CD4-positive, alpha-beta memory T cell (primary cell): ENCODE measurements at regions not wholly inside any gene's neighbourhood (a gene's known extent, or its start where the extent isn't known, plus 50 kb on each side); places are given as distances from the start of the nearest gene placed in this dataset.
"Not testable (repeated sequence)": the region's sequence is repeated elsewhere in the genome, so short reads cannot be mapped to it uniquely, and the experiment has no call there.

Experiments used
- CTCF ChIA-PET: fragments of 350-600 bp; sonication (Branson Sonifier 250); formaldehyde crosslinking; loops from one replicate; lab custom pipeline; 2021; ENCODE audit warnings: inconsistent platforms; ENCODE audit not compliant: partially characterized antibody; lab: Charles Lee
- POLR2A ChIA-PET: fragments of 350-600 bp; sonication (Branson Sonifier 250); formaldehyde crosslinking; loops from one replicate; lab custom pipeline; 2021; ENCODE audit not compliant: partially characterized antibody; lab: Charles Lee
- DNase-seq, 5 donors: peaks; one replicate each; pipeline versions ENCODE4 v3.0.0 to v3.0.0-alpha.2; 2020 to 2022; ENCODE audit warnings: mixed read lengths in 1 of 5
- H3K27ac ChIP-seq: one replicate; pipeline ENCODE4 v1.7.0; 2013; ENCODE audit warnings: low read depth, low read length
- H3K27me3 ChIP-seq: 2 replicates; pipeline ENCODE4 v1.7.0; 2013; ENCODE audit warnings: mild to moderate bottlenecking, low read length, moderate library complexity; ENCODE audit not compliant: insufficient read depth
- H3K36me3 ChIP-seq: 2 replicates; pipeline ENCODE4 v1.7.0; 2013; ENCODE audit warnings: mild to moderate bottlenecking, low read length, moderate library complexity; ENCODE audit not compliant: insufficient read depth
- H3K4me1 ChIP-seq: 2 replicates; pipeline ENCODE4 v1.7.0; 2013; ENCODE audit warnings: mild to moderate bottlenecking, low read length, moderate library complexity; ENCODE audit not compliant: insufficient read depth
- H3K4me3 ChIP-seq, 2 donors: one replicate each; pipeline ENCODE4 v1.7.0; 2013; ENCODE audit warnings: low read length in 2 of 2, mild to moderate bottlenecking in 1 of 2
- H3K9me3 ChIP-seq, 2 donors: one replicate each; pipeline ENCODE4 v1.7.0; 2013; ENCODE audit warnings: low read length in 2 of 2, control low read depth in 1 of 2; ENCODE audit not compliant: control insufficient read depth in 1 of 2
- H3K27ac Mint-ChIP-seq, 7 donors: one replicate each; pipeline ENCODE4 v1.8.0; 2020 to 2021; ENCODE audit warnings: mixed read lengths in 7 of 7, mild to moderate bottlenecking in 6 of 7, inconsistent platforms in 3 of 7, moderate library complexity in 3 of 7
- H3K27me3 Mint-ChIP-seq, 2 donors: one replicate each; pipeline ENCODE4 v1.8.0; 2020 to 2021; ENCODE audit warnings: mixed read lengths in 2 of 2
- H3K36me3 Mint-ChIP-seq, 2 donors: one replicate each; pipeline ENCODE4 v1.8.0; 2020 to 2021; ENCODE audit warnings: mixed read lengths in 2 of 2, inconsistent platforms in 1 of 2, mild to moderate bottlenecking in 1 of 2
- H3K4me1 Mint-ChIP-seq, 4 donors: one replicate each; pipeline ENCODE4 v1.8.0; 2020 to 2021; ENCODE audit warnings: mixed read lengths in 4 of 4, mild to moderate bottlenecking in 1 of 4
- H3K4me3 Mint-ChIP-seq, 8 donors: one replicate each; pipeline ENCODE4 v1.8.0; 2020 to 2021; ENCODE audit warnings: mixed read lengths in 8 of 8, mild to moderate bottlenecking in 7 of 8, moderate library complexity in 6 of 8, inconsistent platforms in 3 of 8
- H3K9me3 Mint-ChIP-seq, 8 donors: one replicate each; pipeline ENCODE4 v1.8.0; 2020 to 2021; ENCODE audit warnings: mixed read lengths in 8 of 8, mild to moderate bottlenecking in 5 of 8, inconsistent platforms in 3 of 8, moderate library complexity in 1 of 8
- intact Hi-C: fragments of 100-400 bp; cut with micrococcal nuclease; formaldehyde crosslinking; loops from one replicate; pipeline ENCODE4 v1.15.1; 2023

DNA sequence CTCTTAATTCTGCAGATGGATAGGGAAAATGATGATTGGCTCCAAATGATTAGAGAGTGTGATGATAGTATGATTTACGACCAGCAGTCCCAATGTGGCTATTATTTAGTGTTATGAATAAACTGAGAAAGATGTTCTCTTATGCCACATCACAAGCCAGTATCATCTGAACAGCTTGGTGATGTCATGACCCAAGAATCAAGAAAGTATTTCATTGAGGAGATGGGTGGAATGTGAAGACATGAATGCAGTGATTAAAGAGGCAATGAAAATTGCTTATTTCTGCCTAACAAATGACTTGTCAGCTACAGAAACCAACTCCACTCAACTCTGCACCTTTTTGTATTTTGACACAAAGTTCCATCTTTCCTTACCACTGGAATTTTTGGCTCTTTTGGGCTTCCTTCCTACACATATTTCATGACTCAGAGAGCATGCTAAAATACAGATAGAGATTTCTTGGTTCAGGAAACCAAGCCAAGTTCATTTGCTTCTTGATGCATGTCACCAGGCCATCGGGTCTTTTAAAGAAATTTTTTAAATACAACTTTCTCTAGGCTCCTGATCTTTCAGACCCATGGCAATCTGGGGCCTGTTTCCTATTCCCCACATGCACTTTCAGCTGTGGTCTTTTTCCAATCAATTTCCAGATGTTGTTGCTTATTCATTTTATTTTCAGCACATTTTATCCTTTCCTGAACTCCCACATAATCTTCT, 174.2 kb downstream of the HHIP start:
- Histone ChIP-seq H3K9me3 (no peaks in the 10 kb centered on the region), H3K4me1 (no peaks in the 10 kb centered on the region), H3K27ac (no peak overlapping the region), H3K4me3 (no peak overlapping the region), H3K36me3 (no peaks in the 10 kb centered on the region), H3K27me3 (no peaks in the 10 kb centered on the region)
- ChIA-PET POLR2A (no interaction called here), CTCF (no interaction called here)
- DNase-seq, result no peak
- H3K36me3 Mint-ChIP-seq, result no peaks in the 10 kb centered on the region
- peaks cover 0 to 4% (median 1%) of the 10 kb centered on the region in 8 donors for H3K9me3 Mint-ChIP-seq
- no peak overlapping the region for H3K27ac Mint-ChIP-seq
- H3K27me3 Mint-ChIP-seq, result no peaks in the 10 kb centered on the region
- intact Hi-C loops, result no loop called here
- no peaks in the 10 kb centered on the region for H3K4me1 Mint-ChIP-seq
- H3K4me3 Mint-ChIP-seq, result no peak overlapping the region

DNA sequence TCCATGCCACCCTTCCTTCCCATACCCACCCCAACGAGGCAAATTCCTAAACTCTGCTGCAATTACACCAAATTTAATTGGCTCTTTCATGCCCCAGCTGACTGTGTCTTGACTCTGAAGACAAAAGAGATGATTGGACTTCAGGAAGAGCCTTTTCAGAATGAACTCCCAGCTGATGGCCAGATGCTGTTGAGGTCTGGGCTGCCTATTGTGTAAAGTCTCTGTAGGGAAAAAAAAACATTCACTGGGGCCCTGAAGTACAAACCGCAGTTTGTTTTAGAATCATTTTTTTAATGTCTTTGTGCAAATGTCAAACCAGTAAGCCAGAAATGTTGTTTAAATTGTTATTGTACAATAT, 174.8 kb downstream of the HHIP start:
- CTCF ChIA-PET, result no interaction called here
- H3K36me3 Mint-ChIP-seq, result no peaks in the 10 kb centered on the region

DNA sequence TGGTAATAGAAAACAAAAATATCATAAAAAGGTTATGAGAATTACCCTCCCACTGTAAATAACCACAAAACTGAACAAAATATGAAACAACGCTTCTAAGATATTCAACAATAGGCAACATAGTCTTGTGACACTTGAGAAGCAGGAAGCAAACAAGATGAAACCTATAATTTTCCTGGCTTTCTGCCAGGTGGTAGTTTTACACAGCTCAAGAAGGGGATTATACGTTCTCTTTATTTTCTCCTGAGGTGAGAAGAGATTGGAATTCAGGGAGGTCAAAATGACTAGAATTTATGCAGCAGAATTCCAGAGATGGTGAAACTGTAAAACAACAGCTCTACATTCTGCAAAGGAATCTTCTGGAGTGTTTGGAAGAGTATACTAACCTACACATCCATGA, 186.0 kb downstream of the HHIP start:
- ChIA-PET POLR2A (no interaction called here), CTCF (no interaction called here)
- Histone ChIP-seq H3K27me3 (no peaks in the 10 kb centered on the region), H3K36me3 (no peaks in the 10 kb centered on the region), H3K27ac (no peak overlapping the region), H3K9me3 (no peaks in the 10 kb centered on the region), H3K4me1 (no peaks in the 10 kb centered on the region), H3K4me3 (no peak overlapping the region)
- no peak for DNase-seq
- no peaks in the 10 kb centered on the region for H3K4me1 Mint-ChIP-seq
- no peaks in the 10 kb centered on the region for H3K27me3 Mint-ChIP-seq
- H3K4me3 Mint-ChIP-seq, result no peak overlapping the region
- H3K9me3 Mint-ChIP-seq, result peaks cover 0 to 9% (median 4%) of the 10 kb centered on the region in 8 donors
- no peaks in the 10 kb centered on the region for H3K36me3 Mint-ChIP-seq
- intact Hi-C loops, result no loop called here
- H3K27ac Mint-ChIP-seq, result no peak overlapping the region

More for the DNA sequence above, 174.8 kb downstream of the HHIP start:
- Mint-ChIP-seq H3K9me3 (peaks cover 0 to 6% (median 1%) of the 10 kb centered on the region in 8 donors), H3K4me3 (no peak overlapping the region), H3K27me3 (no peaks in the 10 kb centered on the region), H3K27ac (no peak overlapping the region), H3K4me1 (no peaks in the 10 kb centered on the region)
- no peaks in the 10 kb centered on the region for H3K36me3 ChIP-seq
- no peaks in the 10 kb centered on the region for H3K9me3 ChIP-seq
- H3K27ac ChIP-seq, result no peak overlapping the region
- no peak for DNase-seq
- no peaks in the 10 kb centered on the region for H3K27me3 ChIP-seq
- no peak overlapping the region for H3K4me3 ChIP-seq
- H3K4me1 ChIP-seq, result no peaks in the 10 kb centered on the region
- POLR2A ChIA-PET, result no interaction called here
- intact Hi-C loops, result no loop called here

DNA sequence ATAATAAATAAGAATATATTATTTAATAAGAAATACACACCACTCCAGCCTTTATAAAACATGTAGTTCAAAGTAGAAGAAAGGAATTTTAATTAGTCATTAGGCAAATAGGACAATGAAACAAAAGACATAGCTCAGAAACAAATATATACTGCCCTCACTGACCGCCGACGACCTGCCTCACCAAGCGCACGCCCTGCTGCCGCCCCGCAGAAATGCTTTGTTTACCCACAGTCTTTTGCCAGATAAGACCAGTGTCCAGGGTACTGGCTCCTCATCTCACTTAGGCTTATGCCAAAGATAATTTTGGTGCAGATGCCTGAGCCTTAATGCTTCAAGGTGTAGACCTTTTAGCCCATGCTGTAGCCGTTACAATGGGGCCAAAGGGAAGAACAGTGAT, 199.5 kb downstream of the HHIP start:
- Mint-ChIP-seq H3K4me3 (no peak overlapping the region), H3K9me3 (peaks cover 0 to 16% (median 6%) of the 10 kb centered on the region in 8 donors), H3K36me3 (no peaks in the 10 kb centered on the region), H3K27ac (no peak overlapping the region), H3K27me3 (no peaks in the 10 kb centered on the region), H3K4me1 (no peaks in the 10 kb centered on the region)
- CTCF ChIA-PET, result no interaction called here
- Histone ChIP-seq H3K4me3 (no peak overlapping the region), H3K4me1 (no peaks in the 10 kb centered on the region), H3K9me3 (no peaks in the 10 kb centered on the region), H3K27me3 (no peaks in the 10 kb centered on the region), H3K36me3 (no peaks in the 10 kb centered on the region), H3K27ac (no peak overlapping the region)
- DNase-seq, result no peak
- POLR2A ChIA-PET, result no interaction called here
- intact Hi-C loops, result no loop called here

DNA sequence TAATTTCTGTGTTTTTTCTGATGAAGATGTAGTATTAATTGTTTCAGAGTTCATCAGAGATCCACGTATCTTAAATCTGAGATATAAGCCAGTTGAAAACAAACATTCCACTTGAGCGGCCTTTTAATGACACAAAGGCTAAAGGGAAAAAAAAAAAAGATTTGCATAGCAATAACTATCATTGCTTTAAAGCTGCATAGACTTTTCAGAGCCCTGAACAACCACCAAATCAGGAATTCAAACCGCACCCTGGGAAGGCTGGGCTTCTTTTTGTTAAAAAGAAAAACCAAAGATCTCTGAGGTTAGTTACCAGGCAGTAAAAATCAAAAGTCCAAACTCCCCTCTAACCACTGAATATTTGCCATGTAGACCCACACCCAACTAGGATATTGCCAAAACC, 206.0 kb downstream of the HHIP start:
- ChIA-PET POLR2A (no interaction called here), CTCF (no interaction called here)
- DNase-seq, result no peak
- Mint-ChIP-seq H3K4me1 (no peaks in the 10 kb centered on the region), H3K27ac (no peak overlapping the region), H3K4me3 (no peak overlapping the region), H3K36me3 (no peaks in the 10 kb centered on the region), H3K27me3 (peaks cover 0 to 2% of the 10 kb centered on the region in 2 donors), H3K9me3 (peaks cover 0 to 19% (median 8%) of the 10 kb centered on the region in 8 donors)
- no peaks in the 10 kb centered on the region for H3K27me3 ChIP-seq
- intact Hi-C loops, result no loop called here
- no peaks in the 10 kb centered on the region for H3K9me3 ChIP-seq
- H3K4me3 ChIP-seq, result no peak overlapping the region
- no peaks in the 10 kb centered on the region for H3K36me3 ChIP-seq
- no peaks in the 10 kb centered on the region for H3K4me1 ChIP-seq
- H3K27ac ChIP-seq, result no peak overlapping the region

DNA sequence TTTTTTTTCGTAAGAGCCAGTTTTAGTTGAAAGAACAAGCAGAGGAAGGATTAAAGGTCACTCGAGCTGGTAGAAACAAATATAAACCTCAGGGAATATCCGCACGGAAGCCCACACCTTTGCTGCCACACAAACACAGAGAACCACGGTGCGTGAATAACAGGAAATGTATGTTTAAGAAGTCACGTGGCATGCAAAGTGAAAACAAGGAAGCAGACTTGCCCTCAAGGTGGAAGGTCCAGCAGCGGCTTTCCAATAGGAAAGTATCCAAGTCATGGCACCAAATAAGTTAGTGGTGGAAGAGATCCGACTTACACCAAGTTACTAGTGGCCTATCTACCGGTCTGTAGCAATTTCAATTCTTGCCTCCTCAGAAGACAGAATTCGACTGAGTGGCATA, 215.5 kb downstream of the HHIP start:
- peaks cover 3 to 28% (median 9%) of the 10 kb centered on the region in 8 donors for H3K9me3 Mint-ChIP-seq
- intact Hi-C loops, result no loop called here
- no peaks in the 10 kb centered on the region for H3K4me1 ChIP-seq
- no peak overlapping the region for H3K4me3 ChIP-seq
- ChIA-PET CTCF (no interaction called here), POLR2A (no interaction called here)
- no peak for DNase-seq
- no peak overlapping the region for H3K27ac ChIP-seq
- no peaks in the 10 kb centered on the region for H3K27me3 Mint-ChIP-seq
- H3K27me3 ChIP-seq, result no peaks in the 10 kb centered on the region
- no peaks in the 10 kb centered on the region for H3K36me3 Mint-ChIP-seq
- no peaks in the 10 kb centered on the region for H3K36me3 ChIP-seq
- no peak overlapping the region for H3K27ac Mint-ChIP-seq
- no peaks in the 10 kb centered on the region for H3K4me1 Mint-ChIP-seq
- H3K4me3 Mint-ChIP-seq, result no peak overlapping the region
- H3K9me3 ChIP-seq, result no peaks in the 10 kb centered on the region

DNA sequence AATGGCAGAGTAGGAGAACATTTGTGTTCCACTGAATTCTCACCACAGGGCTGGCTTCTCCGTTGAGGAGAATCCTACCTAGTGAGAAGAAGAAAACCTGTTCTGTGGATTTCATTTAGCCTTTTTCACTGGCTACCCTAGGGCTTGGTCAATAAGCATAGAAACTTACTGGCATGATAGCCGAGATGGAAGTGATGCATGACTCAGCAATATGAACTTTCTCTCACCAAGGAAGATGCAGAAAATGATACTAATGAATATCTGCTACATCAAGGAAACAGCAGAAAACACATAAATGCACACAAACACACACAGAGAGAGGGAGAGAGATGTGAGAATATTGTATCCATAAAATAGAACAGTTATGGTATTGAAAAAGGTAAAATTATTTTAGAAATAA, 216.3 kb downstream of the HHIP start:
- intact Hi-C loops, result no loop called here
- no peaks in the 10 kb centered on the region for H3K9me3 ChIP-seq
- Mint-ChIP-seq H3K9me3 (peaks cover 3 to 35% (median 13%) of the 10 kb centered on the region in 8 donors), H3K27me3 (no peaks in the 10 kb centered on the region), H3K27ac (no peak overlapping the region), H3K36me3 (no peaks in the 10 kb centered on the region), H3K4me1 (no peaks in the 10 kb centered on the region), H3K4me3 (no peak overlapping the region)
- no peak overlapping the region for H3K4me3 ChIP-seq
- DNase-seq, result no peak
- H3K36me3 ChIP-seq, result no peaks in the 10 kb centered on the region
- H3K27me3 ChIP-seq, result no peaks in the 10 kb centered on the region
- no peak overlapping the region for H3K27ac ChIP-seq
- POLR2A ChIA-PET, result no interaction called here
- CTCF ChIA-PET, result no interaction called here
- H3K4me1 ChIP-seq, result no peaks in the 10 kb centered on the region

DNA sequence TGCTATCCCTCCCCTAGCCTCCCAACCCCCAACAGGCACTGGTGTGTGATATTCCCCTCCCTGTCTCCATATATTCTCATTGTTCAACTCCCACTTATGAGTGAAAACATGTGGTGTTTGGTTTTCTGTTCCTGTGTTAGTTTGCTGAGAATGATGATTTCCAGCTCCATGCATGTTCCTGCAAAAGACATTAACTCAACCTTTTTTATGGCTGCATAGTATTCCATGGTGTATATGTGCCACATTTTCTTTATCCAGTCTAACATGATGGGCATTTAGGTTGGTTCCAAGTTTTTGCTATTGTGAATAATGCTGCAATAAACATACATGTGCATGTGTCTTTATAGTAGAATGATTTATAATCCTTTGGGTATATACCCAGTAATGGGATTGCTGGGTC, 218.9 kb downstream of the HHIP start:
- H3K36me3 ChIP-seq, intact Hi-C loops, CTCF ChIA-PET, H3K4me1 ChIP-seq, H3K27ac ChIP-seq, H3K27ac Mint-ChIP-seq, H3K27me3 Mint-ChIP-seq, DNase-seq, H3K4me3 ChIP-seq, H3K36me3 Mint-ChIP-seq, H3K4me1 Mint-ChIP-seq, H3K9me3 ChIP-seq, H3K27me3 ChIP-seq, POLR2A ChIA-PET, H3K4me3 Mint-ChIP-seq: not testable (repeated sequence)
- H3K9me3 Mint-ChIP-seq, result peaks cover 2 to 42% (median 17%) of the 10 kb centered on the region in 8 donors
